ENCODE measurements at regions not wholly inside any gene's neighbourhood (a gene's known extent, or its start where the extent isn't known, plus 50 kb on each side); places are given as distances from the start of the nearest gene placed in this dataset.

GRCh38 chr11:69907611-69908010 is 88.4 kb upstream of the FGF3 start:
- peaks cover 0 to 47% (median 14%) of the 10 kb centered on the region in 3 donors for H3K27me3 ChIP-seq
- WGBS, 2 donors = 90 to 93% methylated on average over 11 of the region's 11 CpGs

GRCh38 chr11:69908511-69909220 is 89.5 kb upstream of the FGF3 start:
- Histone ChIP-seq H3K36me3 (no peaks in the 10 kb centered on the region), H3K27ac (no peak overlapping the region), H3K4me1 (no peaks in the 10 kb centered on the region), H3K9me3 (no peaks in the 10 kb centered on the region), H3K4me3 (no peak overlapping the region), H3K27me3 (peaks cover 0 to 47% (median 14%) of the 10 kb centered on the region in 3 donors)
- intact Hi-C loops (cut with DNase I) = no loop called here
- TF ChIP-seq POLR2AphosphoS5 (IDR thresholded peaks at IDR 0.05) (no peak), CTCF (IDR thresholded peaks at IDR 0.05) (no peak), POLR2A (IDR thresholded peaks at IDR 0.05) (no peak), EP300 (IDR thresholded peaks at IDR 0.05) (no peak)
- no peak for DNase-seq
- WGBS, 2 donors = 81 to 83% methylated on average over 19 of the region's 19 CpGs

More at GRCh38 chr11:69907611-69908010, 88.4 kb upstream of the FGF3 start:
- Histone ChIP-seq H3K36me3 (no peaks in the 10 kb centered on the region), H3K27ac (no peak overlapping the region), H3K4me1 (no peaks in the 10 kb centered on the region), H3K4me3 (no peak overlapping the region), H3K9me3 (no peaks in the 10 kb centered on the region)
- intact Hi-C loops (cut with DNase I) = no loop called here
- no peak for TF ChIP-seq CTCF (IDR thresholded peaks at IDR 0.05)
- no peak for TF ChIP-seq POLR2AphosphoS5 (IDR thresholded peaks at IDR 0.05)
- no peak for TF ChIP-seq POLR2A (IDR thresholded peaks at IDR 0.05)
- no peak for TF ChIP-seq EP300 (IDR thresholded peaks at IDR 0.05)
- DNase-seq = no peak

GRCh38 chr11:69909561-69910518 is 90.6 kb upstream of the FGF3 start:
- Histone ChIP-seq H3K4me1 (peaks cover 0 to under 1% (median under 1%) of the 10 kb centered on the region in 4 donors), H3K36me3 (no peaks in the 10 kb centered on the region), H3K27me3 (peaks cover 0 to 47% (median 14%) of the 10 kb centered on the region in 3 donors), H3K9me3 (no peaks in the 10 kb centered on the region), H3K27ac (no peak overlapping the region), H3K4me3 (no peak overlapping the region)
- intact Hi-C loops (cut with DNase I) = no loop called here
- peak; percentile 64 for DNase-seq
- 52 to 59% methylated on average over 28 of the region's 28 CpGs for WGBS, 2 donors
- TF ChIP-seq CTCF (IDR thresholded peaks at IDR 0.05) = peak in 3 of 4 experiments; percentile 16 to 44 (median 27)
- no peak for TF ChIP-seq EP300 (IDR thresholded peaks at IDR 0.05)

GRCh38 chr11:69910519-69911309 is 91.5 kb upstream of the FGF3 start:
- intact Hi-C loops (cut with DNase I) = no loop called here
- no peak for TF ChIP-seq POLR2AphosphoS5 (IDR thresholded peaks at IDR 0.05)
- no peak for TF ChIP-seq POLR2A (IDR thresholded peaks at IDR 0.05)
- no peak for TF ChIP-seq CTCF (IDR thresholded peaks at IDR 0.05)
- TF ChIP-seq EP300 (IDR thresholded peaks at IDR 0.05) = no peak
- DNase-seq = no peak
- Histone ChIP-seq H3K27ac (no peak overlapping the region), H3K4me1 (peaks cover 0 to 9% (median 8%) of the 10 kb centered on the region in 4 donors), H3K27me3 (peaks cover 0 to 48% (median 14%) of the 10 kb centered on the region in 3 donors), H3K36me3 (no peaks in the 10 kb centered on the region), H3K9me3 (no peaks in the 10 kb centered on the region), H3K4me3 (no peak overlapping the region)
- 85 to 88% methylated on average over 17 of the region's 17 CpGs for WGBS, 2 donors

Data from sigmoid colon (tissue), 6 donors.